Karpas-422 (cell line): ENCODE measurements at regions not wholly inside any gene's neighbourhood (a gene's known extent, or its start where the extent isn't known, plus 50 kb on each side); places are given as distances from the start of the nearest gene placed in this dataset.

ENCODE experiments used
- DNase-seq: peaks from one replicate; pipeline ENCODE4 v3.0.0-alpha.2; 2015
- H2AFZ ChIP-seq: fragments of 200-600 bp; sonication (generic); 2 replicates; pipeline ENCODE4 v1.6.1; 2014; ENCODE audit warnings: antibody characterized with exemption, low read length, mixed read lengths
- H3K27ac ChIP-seq: fragments of 200-600 bp; sonication (generic); 2 replicates; pipeline ENCODE4 v1.5.1; 2014; ENCODE audit warnings: mild to moderate bottlenecking, low read length, moderate library complexity
- H3K27me3 ChIP-seq: fragments of 200-600 bp; sonication (generic); 2 replicates; pipeline ENCODE4 v1.6.1; 2014; ENCODE audit warnings: low read length, mixed read lengths
- H3K36me3 ChIP-seq: fragments of 200-600 bp; sonication (generic); 2 replicates; pipeline ENCODE4 v1.6.1; 2014; ENCODE audit warnings: low read length, mixed read lengths; ENCODE audit not compliant: insufficient read depth
- H3K4me1 ChIP-seq: fragments of 200-600 bp; sonication (generic); 2 replicates; pipeline ENCODE4 v1.6.1; 2014; ENCODE audit warnings: mild to moderate bottlenecking, low read length, mixed read lengths
- H3K4me2 ChIP-seq: fragments of 200-600 bp; sonication (generic); 2 replicates; pipeline ENCODE4 v1.6.1; 2014; ENCODE audit warnings: low read length, low read depth, mild to moderate bottlenecking; ENCODE audit not compliant: poor library complexity, severe bottlenecking
- H3K4me3 ChIP-seq: fragments of 200-600 bp; sonication (generic); 2 replicates; pipeline ENCODE4 v1.5.1; 2014; ENCODE audit warnings: mild to moderate bottlenecking, antibody characterized with exemption, low read length, mixed read lengths
- H3K79me2 ChIP-seq: fragments of 200-600 bp; sonication (generic); 2 replicates; pipeline ENCODE4 v1.6.1; 2014; ENCODE audit warnings: mild to moderate bottlenecking, low read length, mixed read lengths
- H3K9ac ChIP-seq: fragments of 200-600 bp; sonication (generic); 2 replicates; pipeline ENCODE4 v1.6.0; 2014; ENCODE audit warnings: low read length
- H3K9me2 ChIP-seq: fragments of 200-600 bp; sonication (generic), shearing (Covaris generic); replicated peaks from 2 replicates; pipeline ENCODE4 v1.6.0; 2014; ENCODE audit warnings: mild to moderate bottlenecking, low read length, moderate library complexity; ENCODE audit not compliant: insufficient read depth
- H3K9me3 ChIP-seq: fragments of 300-700, 200-600 bp; sonication (generic); 2 replicates; pipeline ENCODE4 v1.6.1; 2014; ENCODE audit warnings: low read length, mixed read lengths
- H4K20me1 ChIP-seq: fragments of 200-600 bp; sonication (generic); 2 replicates; pipeline ENCODE4 v1.6.1; 2014; ENCODE audit warnings: mild to moderate bottlenecking, antibody characterized with exemption, low read length, low read depth; ENCODE audit not compliant: insufficient read depth

DNA sequence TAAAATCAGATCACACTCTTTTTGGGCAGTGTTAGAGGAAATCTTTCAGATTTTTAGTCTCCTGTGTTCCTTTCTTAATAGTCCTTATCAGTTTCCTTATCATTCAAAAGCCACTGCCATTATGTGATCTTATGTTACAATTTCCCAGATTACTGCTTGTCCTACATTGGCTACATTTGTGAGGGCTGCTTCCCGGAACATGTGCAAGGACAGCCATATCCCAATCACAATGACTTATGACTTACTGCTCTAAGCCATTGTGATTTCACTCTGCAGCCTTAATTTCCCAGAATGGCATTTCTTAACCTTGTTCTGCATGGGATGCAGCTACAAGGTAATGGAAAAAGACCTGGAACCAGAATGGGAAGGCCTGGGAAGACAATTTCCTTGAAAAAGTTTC, 125.1 kb upstream of the PPP2R3A start:
- Histone ChIP-seq H3K9me3 (no peaks in the 10 kb centered on the region), H2AFZ (no peak overlapping the region), H3K9ac (no peak overlapping the region), H3K27me3 (no peaks in the 10 kb centered on the region), H3K4me3 (no peak overlapping the region), H3K27ac (no peak overlapping the region), H3K4me1 (no peaks in the 10 kb centered on the region), H3K9me2 (no peaks in the 10 kb centered on the region), H3K36me3 (no peaks in the 10 kb centered on the region), H3K79me2 (no peaks in the 10 kb centered on the region), H3K4me2 (no peak overlapping the region), H4K20me1 (no peaks in the 10 kb centered on the region)
- DNase-seq: no peak

DNA sequence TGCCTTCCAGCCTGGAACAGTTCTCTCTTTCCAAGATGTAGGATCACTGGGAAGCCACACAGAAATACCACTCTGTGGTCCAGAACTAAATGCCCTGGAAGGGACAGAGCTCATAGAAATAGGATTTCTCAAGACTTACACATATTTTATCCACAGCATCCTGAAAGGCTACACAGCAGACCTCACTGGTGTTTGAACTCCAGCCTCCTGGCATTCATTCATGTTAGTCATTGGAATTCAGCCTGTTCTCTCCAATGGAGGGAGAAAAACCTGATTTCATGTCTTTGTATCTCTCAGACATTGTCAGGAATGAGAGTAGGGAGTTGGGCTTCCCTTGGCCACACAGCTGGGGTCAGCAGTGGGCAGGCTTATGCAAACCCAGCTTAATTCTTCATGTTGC, 121.1 kb upstream of the PPP2R3A start:
- no peak overlapping the region for H3K9ac ChIP-seq
- no peak overlapping the region for H3K4me2 ChIP-seq
- DNase-seq: no peak
- no peaks in the 10 kb centered on the region for H3K9me2 ChIP-seq
- H3K4me1 ChIP-seq: no peaks in the 10 kb centered on the region
- H3K79me2 ChIP-seq: no peaks in the 10 kb centered on the region
- H3K4me3 ChIP-seq: no peak overlapping the region
- no peaks in the 10 kb centered on the region for H3K36me3 ChIP-seq
- H3K9me3 ChIP-seq: no peaks in the 10 kb centered on the region
- no peaks in the 10 kb centered on the region for H3K27me3 ChIP-seq
- H4K20me1 ChIP-seq: no peaks in the 10 kb centered on the region
- no peak overlapping the region for H3K27ac ChIP-seq
- H2AFZ ChIP-seq: no peak overlapping the region

DNA sequence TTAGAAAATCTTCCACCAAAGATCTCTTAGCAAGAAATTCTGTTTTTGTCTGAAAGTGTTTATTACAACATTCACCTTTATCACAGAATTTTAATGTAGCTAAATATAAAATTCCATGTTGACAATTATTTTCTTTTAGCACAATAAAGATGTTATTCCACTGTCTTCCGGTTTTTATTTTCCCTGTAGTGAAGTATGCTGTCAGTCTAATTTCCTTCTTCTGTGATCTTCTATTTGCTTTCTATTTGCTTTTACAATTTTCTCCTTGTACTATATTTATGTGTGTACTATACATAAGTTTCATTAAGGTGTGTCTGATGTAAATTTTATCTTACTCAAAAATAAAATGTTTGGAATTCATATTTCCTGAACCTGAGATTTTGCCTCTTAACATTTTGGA, 117.5 kb upstream of the PPP2R3A start:
- Histone ChIP-seq H3K9ac (no peak overlapping the region), H4K20me1 (no peaks in the 10 kb centered on the region), H3K4me2 (no peak overlapping the region), H3K9me3 (no peaks in the 10 kb centered on the region), H3K9me2 (no peaks in the 10 kb centered on the region), H3K36me3 (no peaks in the 10 kb centered on the region), H3K27me3 (no peaks in the 10 kb centered on the region), H3K79me2 (no peaks in the 10 kb centered on the region), H3K27ac (no peak overlapping the region), H2AFZ (no peak overlapping the region), H3K4me3 (no peak overlapping the region), H3K4me1 (no peaks in the 10 kb centered on the region)
- no peak for DNase-seq

DNA sequence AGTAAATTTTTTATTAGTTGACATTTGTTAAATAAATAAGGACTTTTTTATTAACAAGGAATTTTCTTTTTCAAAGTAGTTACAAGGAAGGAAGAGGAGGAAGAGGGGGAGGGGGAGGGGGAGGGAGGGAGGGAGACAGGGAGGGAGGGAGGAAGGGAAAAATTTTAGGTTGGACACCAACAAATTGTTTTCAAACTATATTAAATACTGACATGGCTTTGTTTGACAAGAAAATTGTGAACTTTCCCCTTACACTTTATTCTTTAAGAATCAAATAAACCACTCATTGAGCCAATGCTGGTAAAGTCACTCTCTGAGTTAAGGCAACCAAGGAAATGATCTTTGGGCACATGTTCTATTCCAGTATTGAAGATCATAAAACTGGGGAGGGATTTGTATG, 115.7 kb upstream of the PPP2R3A start:
- Histone ChIP-seq H4K20me1 (no peaks in the 10 kb centered on the region), H3K4me2 (no peak overlapping the region), H2AFZ (no peak overlapping the region), H3K4me1 (no peaks in the 10 kb centered on the region), H3K27ac (no peak overlapping the region), H3K4me3 (no peak overlapping the region), H3K36me3 (no peaks in the 10 kb centered on the region), H3K9ac (no peak overlapping the region), H3K79me2 (no peaks in the 10 kb centered on the region), H3K27me3 (no peaks in the 10 kb centered on the region), H3K9me3 (no peaks in the 10 kb centered on the region), H3K9me2 (no peaks in the 10 kb centered on the region)
- no peak for DNase-seq

DNA sequence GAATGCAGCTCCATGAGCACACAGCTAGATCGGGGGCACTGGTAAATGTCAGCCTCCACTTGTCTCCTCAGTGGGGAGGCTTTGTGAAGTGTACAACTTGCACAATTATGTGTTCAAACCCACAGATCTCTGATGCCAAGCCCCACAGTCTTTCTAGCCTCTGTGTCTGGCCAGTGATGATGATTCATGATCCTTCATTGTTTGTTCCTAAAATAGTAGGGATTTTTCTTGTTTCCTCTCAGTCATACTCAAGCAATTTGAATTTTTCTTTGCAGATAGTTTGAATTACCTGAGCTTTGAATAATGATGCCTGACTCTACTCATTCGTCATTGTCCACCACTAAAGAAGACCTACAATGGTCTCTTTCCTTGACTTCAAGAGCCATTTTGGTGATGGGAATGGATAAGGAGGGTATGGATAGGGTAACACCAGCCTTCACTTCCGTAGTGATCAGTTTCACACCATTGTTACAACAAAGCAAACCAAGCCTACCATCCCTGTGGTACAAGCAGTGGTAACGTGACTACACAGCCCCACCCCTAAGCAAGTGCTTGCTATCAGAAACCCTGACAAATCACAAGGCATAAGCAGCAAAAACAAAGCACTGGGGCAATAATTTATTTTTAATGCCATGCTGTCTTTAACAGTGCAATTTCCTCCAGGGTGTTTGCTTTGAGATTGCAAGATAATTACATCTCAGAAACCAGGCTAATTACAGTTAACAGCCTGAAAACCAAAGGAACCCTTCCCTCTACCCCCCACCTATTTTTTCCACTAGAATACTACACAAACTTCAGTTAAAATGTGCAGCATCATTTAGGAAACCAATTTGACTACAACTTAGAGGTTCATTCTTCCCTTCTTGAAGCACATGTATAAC, 114.1 kb upstream of the PPP2R3A start:
- no peak overlapping the region for H3K27ac ChIP-seq
- H3K79me2 ChIP-seq: no peaks in the 10 kb centered on the region
- H3K36me3 ChIP-seq: no peaks in the 10 kb centered on the region
- H3K4me1 ChIP-seq: no peaks in the 10 kb centered on the region
- H3K4me2 ChIP-seq: no peak overlapping the region
- no peak overlapping the region for H2AFZ ChIP-seq
- H3K9ac ChIP-seq: no peak overlapping the region
- H3K9me3 ChIP-seq: no peaks in the 10 kb centered on the region
- no peaks in the 10 kb centered on the region for H4K20me1 ChIP-seq
- H3K4me3 ChIP-seq: no peak overlapping the region
- DNase-seq: no peak
- H3K9me2 ChIP-seq: no peaks in the 10 kb centered on the region
- H3K27me3 ChIP-seq: no peaks in the 10 kb centered on the region

DNA sequence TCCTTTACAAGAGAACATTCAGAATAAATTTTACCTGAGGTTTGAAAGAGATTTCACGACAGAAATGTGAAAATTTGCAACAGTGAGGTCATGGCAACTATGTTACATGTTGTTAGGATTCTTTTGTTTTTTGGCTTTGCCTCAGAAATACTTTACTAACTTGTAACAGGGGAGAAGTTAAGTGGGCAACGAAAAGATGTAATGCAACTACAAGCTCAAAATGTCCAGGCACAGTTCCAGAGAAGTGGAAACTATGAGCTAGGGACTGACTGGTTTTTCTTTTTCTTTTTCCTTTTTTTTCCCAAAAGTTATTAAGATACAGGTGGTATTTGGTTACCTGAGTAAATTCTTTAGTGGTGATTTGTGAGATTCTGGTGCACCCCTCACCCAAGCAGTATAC, 111.5 kb upstream of the PPP2R3A start:
- Histone ChIP-seq H3K4me1 (no peaks in the 10 kb centered on the region), H4K20me1 (no peaks in the 10 kb centered on the region), H3K36me3 (no peaks in the 10 kb centered on the region), H3K79me2 (no peaks in the 10 kb centered on the region), H3K27ac (no peak overlapping the region), H3K9ac (no peak overlapping the region), H3K27me3 (no peaks in the 10 kb centered on the region), H3K9me2 (no peaks in the 10 kb centered on the region), H2AFZ (no peak overlapping the region), H3K4me3 (no peak overlapping the region), H3K9me3 (no peaks in the 10 kb centered on the region), H3K4me2 (no peak overlapping the region)
- no peak for DNase-seq

DNA sequence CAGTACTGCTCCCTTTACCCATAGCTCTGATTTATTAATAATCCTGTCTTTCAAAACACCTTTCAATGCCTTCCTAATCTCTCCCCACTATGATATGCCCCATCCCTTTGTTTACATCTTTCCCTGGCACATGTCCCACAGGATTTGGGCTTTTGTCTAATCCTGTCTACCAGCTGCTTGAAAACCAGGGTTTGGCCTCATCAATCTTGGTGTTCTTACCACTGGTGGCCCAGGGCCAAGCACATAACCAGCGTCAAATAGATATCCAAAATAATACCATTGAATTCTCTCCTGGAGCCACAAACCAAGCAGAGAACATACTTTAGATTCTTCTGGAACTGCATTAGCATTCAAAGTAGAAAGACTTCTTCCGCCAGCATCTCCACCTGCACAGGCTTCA, 104.8 kb upstream of the PPP2R3A start:
- Histone ChIP-seq H3K4me2 (no peak overlapping the region), H3K27me3 (no peaks in the 10 kb centered on the region), H2AFZ (no peak overlapping the region), H3K9me2 (no peaks in the 10 kb centered on the region), H3K79me2 (no peaks in the 10 kb centered on the region), H3K9ac (no peak overlapping the region), H3K9me3 (no peaks in the 10 kb centered on the region), H3K36me3 (no peaks in the 10 kb centered on the region), H3K4me3 (no peak overlapping the region), H3K27ac (no peak overlapping the region), H3K4me1 (no peaks in the 10 kb centered on the region), H4K20me1 (no peaks in the 10 kb centered on the region)
- DNase-seq: no peak

DNA sequence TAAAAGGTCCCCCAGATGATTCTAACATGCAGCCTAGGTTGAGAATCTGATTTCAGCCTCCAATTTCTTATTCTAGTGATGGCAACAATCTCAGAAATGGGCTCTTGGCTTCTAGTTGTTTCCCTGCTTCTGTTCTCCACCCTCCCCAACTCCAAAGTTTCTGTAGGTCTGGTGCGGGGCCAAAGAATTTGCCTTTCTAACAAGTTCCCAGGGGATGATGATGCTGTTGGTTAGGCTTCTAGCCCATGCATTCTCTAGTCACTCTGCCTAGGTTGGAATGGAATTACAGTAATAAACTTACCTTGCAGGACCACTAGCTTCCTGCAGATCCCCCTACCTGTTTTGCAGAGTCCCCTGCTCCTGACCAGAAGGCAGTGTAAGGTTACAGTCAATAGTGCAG, 103.2 kb upstream of the PPP2R3A start:
- Histone ChIP-seq H3K4me3 (no peak overlapping the region), H3K27me3 (peaks cover 3% of the 10 kb centered on the region; the same call in 1 of the 2 replicates), H4K20me1 (no peaks in the 10 kb centered on the region), H3K9me2 (no peaks in the 10 kb centered on the region), H3K9me3 (no peaks in the 10 kb centered on the region), H3K4me2 (no peak overlapping the region), H3K27ac (no peak overlapping the region), H3K36me3 (no peaks in the 10 kb centered on the region), H3K79me2 (no peaks in the 10 kb centered on the region), H3K4me1 (no peaks in the 10 kb centered on the region), H3K9ac (no peak overlapping the region), H2AFZ (no peak overlapping the region)
- DNase-seq: no peak
